ENCODE measurements at regions not wholly inside any gene's neighbourhood (a gene's known extent, or its start where the extent isn't known, plus 50 kb on each side); places are given as distances from the start of the nearest gene placed in this dataset.

DNA sequence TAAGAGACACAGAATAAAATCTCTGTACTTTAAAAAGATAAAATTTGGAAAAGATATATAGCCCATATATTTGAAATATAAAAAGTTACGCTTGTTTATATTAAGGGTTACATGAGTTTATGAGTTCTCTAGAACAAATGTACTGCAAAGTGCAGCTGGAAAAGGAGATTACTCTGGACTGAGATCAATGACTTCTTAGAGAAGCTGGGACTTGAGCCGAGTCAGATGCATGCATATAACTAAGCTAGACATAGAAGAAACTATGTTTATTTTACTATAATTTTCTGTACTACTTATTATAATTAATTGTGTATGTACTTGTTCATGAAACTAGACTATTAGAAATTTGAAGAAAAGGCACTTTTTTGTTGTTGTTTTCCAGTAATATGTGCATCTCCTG lies 170.3 kb upstream of the NXPH2 start:
- TF ChIP-seq, protein P1, sequence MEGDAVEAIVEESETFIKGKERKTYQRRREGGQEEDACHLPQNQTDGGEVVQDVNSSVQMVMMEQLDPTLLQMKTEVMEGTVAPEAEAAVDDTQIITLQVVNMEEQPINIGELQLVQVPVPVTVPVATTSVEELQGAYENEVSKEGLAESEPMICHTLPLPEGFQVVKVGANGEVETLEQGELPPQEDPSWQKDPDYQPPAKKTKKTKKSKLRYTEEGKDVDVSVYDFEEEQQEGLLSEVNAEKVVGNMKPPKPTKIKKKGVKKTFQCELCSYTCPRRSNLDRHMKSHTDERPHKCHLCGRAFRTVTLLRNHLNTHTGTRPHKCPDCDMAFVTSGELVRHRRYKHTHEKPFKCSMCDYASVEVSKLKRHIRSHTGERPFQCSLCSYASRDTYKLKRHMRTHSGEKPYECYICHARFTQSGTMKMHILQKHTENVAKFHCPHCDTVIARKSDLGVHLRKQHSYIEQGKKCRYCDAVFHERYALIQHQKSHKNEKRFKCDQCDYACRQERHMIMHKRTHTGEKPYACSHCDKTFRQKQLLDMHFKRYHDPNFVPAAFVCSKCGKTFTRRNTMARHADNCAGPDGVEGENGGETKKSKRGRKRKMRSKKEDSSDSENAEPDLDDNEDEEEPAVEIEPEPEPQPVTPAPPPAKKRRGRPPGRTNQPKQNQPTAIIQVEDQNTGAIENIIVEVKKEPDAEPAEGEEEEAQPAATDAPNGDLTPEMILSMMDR (conservative IDR thresholded peaks at IDR 0.05; ENCODE audit: control insufficient read depth, insufficient read depth, low read depth, low read length): no peak
- no peak for DNase-seq (ENCODE audit: low read depth)
- H3K4me3 ChIP-seq (ENCODE audit: control insufficient read depth, low read depth, low read length): no peak overlapping the region

DNA sequence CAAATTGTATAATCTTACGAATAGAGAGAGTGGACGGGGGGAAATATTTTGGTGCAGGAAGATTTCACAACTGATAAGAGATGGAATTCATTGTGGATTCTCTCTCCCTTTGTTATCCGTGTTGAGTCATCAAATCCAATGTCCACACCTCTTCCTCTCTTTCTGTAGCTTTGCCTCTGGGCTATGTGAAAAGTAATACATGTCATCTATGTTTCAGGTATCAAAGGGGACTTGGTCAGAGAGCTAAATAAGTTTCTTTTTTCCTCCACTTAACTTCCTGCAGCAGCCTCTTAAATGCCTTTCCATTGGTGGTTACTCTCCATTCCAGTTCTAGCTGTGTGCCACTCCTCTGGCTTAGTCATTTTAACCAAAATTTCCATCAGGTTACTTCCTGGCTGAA lies 169.3 kb upstream of the NXPH2 start:
- TF ChIP-seq, protein P1 (conservative IDR thresholded peaks at IDR 0.05; ENCODE audit: control insufficient read depth, insufficient read depth, low read depth, low read length): no peak
- H3K4me3 ChIP-seq (ENCODE audit: control insufficient read depth, low read depth, low read length): no peak overlapping the region
- DNase-seq (ENCODE audit: low read depth): no peak

DNA sequence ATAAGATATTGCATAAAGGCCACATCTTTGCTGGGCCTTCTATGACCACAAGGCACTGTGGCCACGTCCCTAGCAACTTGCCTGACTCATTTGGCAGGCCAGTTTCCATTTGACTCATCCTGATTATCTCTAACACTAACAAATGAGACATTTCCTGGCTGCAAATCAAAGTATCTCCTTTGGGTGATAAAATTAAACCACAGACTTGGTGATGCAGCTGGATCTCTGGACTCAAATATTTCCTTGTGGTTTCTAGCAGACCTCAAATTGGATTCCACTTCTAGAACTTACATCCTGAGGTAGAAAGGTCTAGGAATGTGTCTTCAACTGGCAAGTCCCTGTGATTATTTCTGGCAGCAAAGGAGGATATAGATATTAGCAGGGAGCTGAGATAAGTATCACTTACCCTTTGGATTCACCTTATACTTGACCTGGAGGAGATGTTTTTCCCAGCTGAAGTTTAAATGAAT lies 167.9 kb upstream of the NXPH2 start:
- TF ChIP-seq, protein P1 (conservative IDR thresholded peaks at IDR 0.05; ENCODE audit: control insufficient read depth, insufficient read depth, low read depth, low read length): no peak
- peak; percentile 97 for DNase-seq (ENCODE audit: low read depth)
- H3K4me3 ChIP-seq (ENCODE audit: control insufficient read depth, low read depth, low read length): no peak overlapping the region

DNA sequence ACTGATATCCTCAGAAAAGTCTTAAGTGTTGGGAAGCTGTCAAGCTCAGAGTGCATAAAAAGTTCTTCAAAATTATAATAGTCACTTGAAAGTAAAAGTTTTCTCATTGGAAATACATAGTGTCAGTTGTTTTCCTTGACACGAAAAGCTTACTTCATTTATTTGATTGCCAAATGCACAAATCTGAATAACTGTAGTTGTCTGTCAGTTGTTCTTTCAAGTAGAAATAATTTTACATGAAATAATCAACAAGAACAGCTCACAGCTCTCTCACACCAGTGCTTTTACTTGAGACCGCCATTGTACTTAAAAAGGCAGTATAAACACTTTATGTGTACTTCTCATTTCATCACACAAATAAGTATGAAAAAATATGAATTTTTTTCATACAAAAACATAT lies 163.3 kb upstream of the NXPH2 start:
- TF ChIP-seq, protein P1 (conservative IDR thresholded peaks at IDR 0.05; ENCODE audit: control insufficient read depth, insufficient read depth, low read depth, low read length): no peak
- H3K4me3 ChIP-seq (ENCODE audit: control insufficient read depth, low read depth, low read length): no peak overlapping the region
- no peak for DNase-seq (ENCODE audit: low read depth)

DNA sequence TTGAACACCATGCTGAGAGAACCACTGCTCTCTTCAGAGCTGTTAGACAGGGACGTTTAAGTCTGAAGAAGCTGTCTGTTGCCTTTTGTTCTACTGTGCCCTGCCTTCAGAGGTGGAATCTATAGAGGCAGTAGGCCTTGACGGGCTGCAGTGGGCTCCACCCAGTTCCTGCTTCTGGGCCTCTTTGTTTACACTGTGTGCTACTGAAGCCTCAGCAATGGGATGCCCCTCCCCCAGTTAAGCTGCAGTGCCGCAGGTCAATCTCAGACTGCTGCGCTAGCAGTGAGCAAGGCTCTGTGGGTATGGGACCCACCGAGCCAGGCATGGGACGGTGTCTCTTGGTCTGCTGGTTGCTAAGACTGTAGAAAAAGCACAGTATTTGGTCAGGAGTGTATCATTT lies 162.3 kb upstream of the NXPH2 start:
- TF ChIP-seq, protein P1 (conservative IDR thresholded peaks at IDR 0.05; ENCODE audit: control insufficient read depth, insufficient read depth, low read depth, low read length): no peak
- H3K4me3 ChIP-seq (ENCODE audit: control insufficient read depth, low read depth, low read length): no peak overlapping the region
- no peak for DNase-seq (ENCODE audit: low read depth)

DNA sequence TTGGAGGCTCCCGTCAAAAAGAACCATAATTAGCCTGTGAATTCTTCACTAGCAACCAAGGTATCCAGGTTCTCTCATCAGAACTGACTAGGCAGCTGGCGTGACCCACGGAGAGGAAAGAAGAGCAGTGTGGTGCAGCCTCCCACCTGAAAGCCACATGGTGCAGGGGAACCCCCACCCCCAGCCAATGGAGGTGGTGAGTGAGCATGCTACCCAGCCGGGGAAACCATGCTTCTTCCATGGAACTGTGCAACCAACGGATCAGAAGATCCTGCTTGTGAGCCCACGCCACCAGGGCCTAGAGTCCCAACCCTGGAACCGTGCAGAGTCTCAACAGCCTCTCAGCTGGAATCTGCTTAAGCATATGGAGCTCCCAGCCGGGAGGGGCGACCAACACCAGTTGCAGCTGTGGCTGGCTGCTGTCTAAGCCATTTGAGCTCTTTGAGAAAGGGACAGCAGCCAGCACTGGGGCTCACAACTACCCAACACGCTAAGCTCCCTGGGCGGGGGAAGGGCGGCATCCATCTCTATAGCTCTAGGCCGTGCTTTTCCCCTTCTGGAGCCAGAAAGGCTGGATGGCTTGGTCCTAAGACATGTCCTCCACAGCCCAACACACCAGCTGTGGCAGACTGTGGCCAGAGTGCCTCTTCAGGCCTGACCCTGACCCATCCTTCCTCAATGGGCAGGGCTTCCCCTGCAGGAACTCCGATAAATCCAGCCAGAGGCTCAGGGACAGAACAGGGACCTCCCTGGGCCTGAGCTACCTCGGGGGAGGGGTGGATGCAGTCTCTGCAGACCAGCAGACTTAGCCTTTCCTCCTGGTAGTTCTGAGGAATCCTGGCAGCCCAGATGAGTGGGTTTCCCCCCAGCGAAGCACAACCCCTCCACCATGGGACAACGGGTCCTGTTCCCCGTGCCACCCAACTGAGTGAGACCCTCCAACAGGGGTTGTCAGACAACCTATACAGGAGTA lies 151.4 kb upstream of the NXPH2 start:
- no peak for DNase-seq (ENCODE audit: low read depth)
- TF ChIP-seq, protein P1 (conservative IDR thresholded peaks at IDR 0.05; ENCODE audit: control insufficient read depth, insufficient read depth, low read depth, low read length): no peak

More for the DNA sequence above, 151.4 kb upstream of the NXPH2 start:
- no peak overlapping the region for H3K4me3 ChIP-seq (ENCODE audit: control insufficient read depth, low read depth, low read length)
